Transverse colon (tissue), 3 donors: ENCODE measurements at regions not wholly inside any gene's neighbourhood (a gene's known extent, or its start where the extent isn't known, plus 50 kb on each side); places are given as distances from the start of the nearest gene placed in this dataset.

ENCODE experiments used
- CTCF ChIP-seq, 5 experiments: fragments of 200-600 bp in 3 of 5; fragments of 450-650 bp in 2 of 5; sonication (generic) in 3 of 5; IDR thresholded peaks; 1 replicate in 2 of 5; 2 replicates in 3 of 5; pipeline ENCODE4 v1.5.1; 2016 to 2017; ENCODE audit warnings: antibody characterized with exemption in 5 of 5, inconsistent platforms in 3 of 5, mild to moderate bottlenecking in 2 of 5, moderate library complexity in 1 of 5
- POLR2A ChIP-seq: fragments of 450-650 bp; IDR thresholded peaks from one replicate; pipeline ENCODE4 v1.6.1; 2016; ENCODE audit warnings: antibody characterized with exemption, mild to moderate bottlenecking, moderate library complexity

DNA sequence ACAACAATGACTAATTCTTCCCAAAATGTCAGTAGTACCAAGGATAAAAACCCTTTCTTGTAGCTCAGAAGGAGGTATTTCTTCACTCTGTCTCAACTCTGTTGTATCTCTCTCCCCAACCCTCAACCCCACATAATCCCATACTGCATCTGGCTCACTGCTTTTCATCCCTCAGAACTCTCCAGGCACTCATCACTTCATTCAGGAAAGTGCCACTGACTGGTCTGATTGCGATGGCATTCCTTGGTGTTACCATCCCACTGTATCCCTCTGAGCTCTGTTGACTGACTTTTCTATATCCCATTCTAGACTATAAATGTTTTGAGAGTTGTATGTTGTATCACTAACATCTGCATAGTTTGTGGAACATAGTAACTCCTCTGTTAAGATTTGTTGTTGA is 483.5 kb upstream of the ADGRL2 start:
- no peak for TF ChIP-seq CTCF (IDR thresholded peaks at IDR 0.05)
- no peak for TF ChIP-seq POLR2A
